ENCODE measurements at regions not wholly inside any gene's neighbourhood (a gene's known extent, or its start where the extent isn't known, plus 50 kb on each side); places are given as distances from the start of the nearest gene placed in this dataset.

DNA sequence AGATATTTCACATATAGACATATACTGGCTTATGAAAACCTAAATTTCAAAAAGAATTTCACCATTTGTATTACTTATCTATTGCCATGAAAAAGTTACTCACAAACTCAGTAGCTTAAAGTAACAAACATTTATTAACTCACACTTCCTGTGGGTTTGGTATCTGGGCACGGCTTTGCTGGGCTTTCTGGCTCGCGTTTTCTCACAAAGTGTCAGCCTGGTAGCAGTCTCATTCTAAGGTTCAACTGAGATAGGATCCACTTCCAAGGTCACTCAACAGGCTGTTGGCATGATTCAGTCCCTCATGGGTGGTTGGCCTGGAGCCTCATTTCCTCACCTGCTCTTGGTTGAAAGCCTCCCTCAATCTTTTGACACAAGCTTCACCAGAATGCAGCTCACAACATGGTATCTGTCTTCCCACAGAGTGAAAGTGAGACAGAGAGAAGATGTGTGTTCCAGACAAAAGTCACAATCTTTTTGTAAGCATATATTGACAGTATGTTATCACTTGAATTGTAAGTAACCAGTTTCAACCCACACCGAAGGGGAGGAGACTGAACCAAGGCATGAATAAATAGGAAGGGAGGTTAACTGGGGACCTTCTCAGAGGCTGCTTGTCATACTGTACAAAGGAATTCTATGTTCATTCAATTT, 1065.8 kb upstream of the SPRY2 start:
- TF ChIP-seq POLR2AphosphoS5 (IDR thresholded peaks at IDR 0.05; ENCODE audit: borderline replicate concordance, low read depth, low read length) (no peak), FOXP2 (optimal IDR thresholded peaks at IDR 0.05; ENCODE audit: control extremely low read depth, extremely low read length, insufficient read depth) (no peak), EZH2 (IDR thresholded peaks at IDR 0.05) (no peak)

Measured in SK-N-MC (cell line).